HG03175 (cell line): ENCODE measurements at regions not wholly inside any gene's neighbourhood (a gene's known extent, or its start where the extent isn't known, plus 50 kb on each side); places are given as distances from the start of the nearest gene placed in this dataset.
"Not testable (repeated sequence)": the region's sequence is repeated elsewhere in the genome, so short reads cannot be mapped to it uniquely, and the experiment has no call there.

Experiments used
- ATAC-seq: cut with Tn5 transposase; IDR thresholded peaks from one replicate; pipeline ENCODE4 v1.9.1; 2021; ENCODE audit warnings: mild to moderate bottlenecking, moderate library complexity; ENCODE audit not compliant: unreplicated experiment

GRCh38 chr7:13631207-13632049 lies 358.0 kb downstream of the ETV1 start:
- not testable (repeated sequence) for ATAC-seq

GRCh38 chr7:13633857-13634256 lies 355.6 kb downstream of the ETV1 start:
- no peak for ATAC-seq

DNA sequence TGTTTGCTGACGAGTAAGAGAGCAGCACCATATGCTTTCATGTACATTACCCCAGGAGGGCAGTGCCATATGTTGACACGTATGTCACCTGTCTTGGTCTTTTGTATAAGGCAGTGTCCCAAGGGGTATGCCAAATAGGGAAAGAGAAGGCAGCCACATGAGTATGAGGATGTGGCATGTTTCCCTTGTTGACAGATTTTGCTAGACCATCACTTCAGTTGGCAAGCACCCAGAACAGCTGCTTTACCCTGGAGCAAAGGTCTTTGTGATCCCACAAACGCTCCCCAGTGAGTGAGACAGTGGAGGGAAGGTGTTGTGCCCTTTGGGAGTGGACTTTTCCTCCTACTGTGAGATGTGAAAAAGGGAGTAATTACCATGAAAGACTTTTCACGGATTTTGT lies 350.1 kb downstream of the ETV1 start:
- ATAC-seq = no peak

- no peak for ATAC-seq
These were observed 347.8 kb downstream of the ETV1 start for GRCh38 chr7:13641714-13642113.

GRCh38 chr7:13651167-13651566 lies 338.3 kb downstream of the ETV1 start:
- ATAC-seq = no peak

DNA sequence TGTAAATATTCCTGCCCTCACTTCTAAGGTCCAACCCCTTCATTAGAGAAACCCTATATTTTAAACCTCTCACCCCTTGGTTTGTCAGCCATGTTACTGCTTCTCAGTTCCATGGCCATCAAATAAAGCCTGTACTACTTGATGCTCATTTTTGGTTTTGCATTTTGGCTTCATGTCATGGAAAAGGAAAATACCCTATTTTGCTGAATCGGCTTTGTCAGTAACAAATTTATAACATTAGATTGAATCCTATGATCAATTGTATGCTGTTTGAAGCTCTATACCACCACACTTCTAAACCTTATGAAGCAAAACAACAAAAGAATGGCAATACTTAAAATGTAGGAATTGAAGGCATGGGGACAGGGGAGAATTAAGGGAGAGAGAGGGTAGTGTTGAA lies 333.1 kb downstream of the ETV1 start:
- ATAC-seq = no peak

DNA sequence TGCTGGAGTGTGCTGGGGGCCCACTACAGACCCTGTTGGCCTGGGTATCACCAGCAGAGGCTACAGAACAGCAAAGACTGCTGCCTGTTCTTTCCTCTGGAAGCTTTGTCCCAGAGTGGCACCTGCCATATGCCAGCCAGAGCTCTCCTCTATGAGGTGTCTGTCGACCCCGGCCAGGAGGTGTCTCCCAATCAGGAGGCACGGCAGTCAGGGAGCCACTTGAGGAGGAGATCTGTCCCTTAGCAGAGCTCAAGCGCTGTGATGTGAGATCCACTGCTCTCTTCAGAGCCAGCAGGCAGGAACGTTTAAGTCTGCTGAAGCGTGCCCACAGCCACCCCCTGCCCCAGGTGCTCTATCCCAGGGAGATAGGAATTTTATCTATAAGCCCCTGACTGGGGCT lies 316.2 kb downstream of the ETV1 start:
- no peak for ATAC-seq

GRCh38 chr7:13682626-13683025 lies 306.8 kb downstream of the ETV1 start:
- no peak for ATAC-seq

DNA sequence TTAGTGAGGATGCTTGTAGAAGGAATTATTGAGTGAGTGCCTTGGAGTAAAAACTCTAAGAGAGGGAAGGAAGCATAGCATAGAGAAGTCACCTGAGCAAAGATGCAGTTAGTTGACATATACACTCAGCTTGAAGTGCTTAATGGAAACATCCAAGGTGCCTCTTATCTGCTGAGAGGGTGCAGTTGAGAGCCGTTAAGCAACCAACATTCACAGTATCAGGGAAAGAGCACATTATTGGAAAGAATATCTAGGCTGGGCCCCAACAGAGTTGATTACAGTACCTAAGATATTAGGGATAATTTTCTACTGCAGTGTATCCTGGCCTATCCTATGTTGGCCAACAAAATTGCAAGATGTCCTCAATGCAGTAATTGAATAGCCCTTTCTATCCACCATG lies 302.0 kb downstream of the ETV1 start:
- ATAC-seq = no peak

DNA sequence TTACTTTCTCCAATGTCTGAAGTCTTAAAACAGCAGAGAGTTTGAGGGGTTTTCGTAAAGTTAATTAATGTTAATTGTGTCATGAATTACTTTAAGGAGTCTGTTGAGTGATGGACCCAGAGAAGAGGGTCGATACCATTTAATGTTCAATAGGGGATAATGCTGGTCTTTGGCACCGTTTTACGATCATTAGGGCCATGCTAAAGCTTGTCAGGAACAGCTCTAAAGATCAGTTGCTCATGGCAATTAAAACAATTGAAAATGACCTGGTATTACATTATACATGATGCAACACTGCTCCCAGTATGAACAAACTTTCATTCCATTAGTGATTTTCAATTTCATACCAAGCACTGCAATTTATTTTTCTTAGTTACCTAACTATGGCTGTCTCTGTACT lies 296.9 kb downstream of the ETV1 start:
- no peak for ATAC-seq

DNA sequence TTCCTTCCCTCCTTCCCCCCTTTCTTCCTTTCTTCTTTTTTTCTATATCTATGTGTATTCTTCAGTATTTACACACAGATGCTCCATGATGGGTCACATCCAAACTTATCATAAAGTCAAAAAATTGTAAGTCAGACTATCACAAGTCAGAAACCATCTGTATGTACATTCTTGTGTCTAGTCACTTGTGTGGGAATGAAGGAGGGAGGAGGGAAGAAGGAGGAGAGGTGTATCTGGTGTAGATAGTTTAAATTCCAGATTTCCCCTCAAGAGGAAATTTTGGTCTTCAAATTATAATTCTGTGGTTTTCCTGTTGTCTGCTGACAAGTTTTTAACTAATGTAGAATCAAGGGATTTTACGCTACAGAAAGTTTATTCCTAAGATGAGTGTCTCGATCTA lies 287.2 kb downstream of the ETV1 start:
- no peak for ATAC-seq

GRCh38 chr7:13708670-13709069 lies 280.8 kb downstream of the ETV1 start:
- ATAC-seq = no peak

- ATAC-seq = no peak
These were observed 276.4 kb downstream of the ETV1 start for GRCh38 chr7:13713092-13713491.

- no peak for ATAC-seq
These were observed 273.9 kb downstream of the ETV1 start for GRCh38 chr7:13715534-13715933.

GRCh38 chr7:13717031-13717430 lies 272.4 kb downstream of the ETV1 start:
- no peak for ATAC-seq

- no peak for ATAC-seq
These were observed 265.1 kb downstream of the ETV1 start for GRCh38 chr7:13724191-13724976.

- ATAC-seq = no peak
These were observed 264.4 kb downstream of the ETV1 start for GRCh38 chr7:13724977-13725566.

DNA sequence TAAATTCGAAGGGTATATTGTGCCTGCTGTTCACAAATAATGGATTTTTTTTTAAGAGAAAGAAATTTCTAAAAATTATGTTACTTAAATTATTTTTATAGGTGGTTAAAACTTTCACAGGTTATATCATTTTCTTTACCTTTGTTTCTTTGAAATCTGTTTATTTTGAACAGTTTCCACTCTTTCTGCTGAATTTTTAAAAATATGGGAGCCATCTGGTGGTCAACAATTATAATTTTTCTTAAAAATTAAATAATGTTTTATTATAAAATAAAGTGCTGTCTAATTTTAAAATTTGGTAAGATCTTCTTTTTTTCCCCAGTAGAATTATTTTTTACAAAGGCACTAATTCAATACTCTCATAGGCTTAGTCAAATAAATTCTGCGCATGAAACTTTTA lies 263.9 kb downstream of the ETV1 start:
- ATAC-seq = no peak

GRCh38 chr7:13727279-13727678 lies 262.2 kb downstream of the ETV1 start:
- ATAC-seq = no peak

DNA sequence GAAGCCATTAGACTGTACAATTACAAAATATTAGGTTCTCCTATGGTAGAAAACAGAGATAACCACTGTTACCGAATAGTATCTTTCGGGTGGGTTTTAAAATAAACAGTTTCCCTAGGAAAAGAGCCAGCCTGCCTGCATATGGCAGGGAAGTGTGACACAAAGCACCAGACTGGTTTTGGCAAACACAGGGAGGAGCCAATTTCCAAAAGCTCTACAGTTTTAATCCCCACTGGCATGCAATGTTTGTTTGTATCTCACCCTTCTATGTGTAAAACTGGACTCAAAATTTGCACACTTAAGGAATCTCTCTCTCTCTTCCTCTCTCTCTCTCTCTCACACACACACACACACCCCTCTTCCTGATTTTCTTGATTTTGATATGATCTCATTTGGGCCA lies 261.7 kb downstream of the ETV1 start:
- no peak for ATAC-seq

- ATAC-seq = not testable (repeated sequence)
These were observed 261.0 kb downstream of the ETV1 start for GRCh38 chr7:13728430-13728829.

DNA sequence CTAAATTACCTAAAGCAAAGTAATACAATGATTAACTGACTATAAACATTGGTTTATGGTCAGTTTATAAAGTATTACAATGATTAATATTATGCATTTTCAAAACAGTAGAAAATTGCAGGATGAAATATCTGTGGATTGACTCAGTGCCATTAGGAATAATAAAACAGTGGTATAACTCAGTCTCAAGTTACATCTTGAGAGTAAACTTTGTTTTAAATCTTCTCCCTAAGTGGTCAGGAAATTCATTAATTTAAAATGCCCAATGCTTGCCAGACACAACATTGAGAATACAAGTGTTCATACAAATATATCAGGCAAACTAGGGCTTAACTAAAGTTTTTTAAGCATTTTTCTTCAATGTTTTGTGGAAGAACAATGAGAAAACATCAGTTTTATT lies 257.8 kb downstream of the ETV1 start:
- no peak for ATAC-seq
